WTC11 (cell line): ENCODE measurements at regions not wholly inside any gene's neighbourhood (a gene's known extent, or its start where the extent isn't known, plus 50 kb on each side); places are given as distances from the start of the nearest gene placed in this dataset.

Experiments
- ATAC-seq: fragments of 200-7000 bp; cut with Tn5 transposase; 2 replicates; pipeline ENCODE4 v1.10.0; 2021; ENCODE audit warnings: mild to moderate bottlenecking, moderate library complexity
- CTCF ChIA-PET: fragments of 300-600 bp; sonication (Branson Sonifier 250); formaldehyde crosslinking; loops from one replicate; lab custom pipeline; 2021; ENCODE audit warnings: antibody characterized with exemption; lab: Charles Lee
- POLR2A ChIA-PET: fragments of 350-600 bp; sonication (Branson Sonifier 250); formaldehyde crosslinking; loops from one replicate; lab custom pipeline; 2021; ENCODE audit warnings: antibody characterized with exemption; lab: Charles Lee
- DNase-seq: peaks from one replicate; pipeline ENCODE4 v3.0.0; 2021; ENCODE audit warnings: low spot score
- H3K27ac Mint-ChIP-seq: 2 replicates; pipeline ENCODE4 v1.8.0; 2021; ENCODE audit warnings: mixed read lengths
- H3K27me3 Mint-ChIP-seq: 2 replicates; pipeline ENCODE4 v1.8.0; 2021; ENCODE audit warnings: low read depth, mild to moderate bottlenecking, moderate library complexity, mixed read lengths
- H3K36me3 Mint-ChIP-seq: 2 replicates; pipeline ENCODE4 v1.8.0; 2021; ENCODE audit warnings: mixed read lengths
- H3K4me1 Mint-ChIP-seq: 2 replicates; pipeline ENCODE4 v1.8.0; 2022; ENCODE audit warnings: mixed read lengths
- H3K4me3 Mint-ChIP-seq: 2 replicates; pipeline ENCODE4 v1.8.0; 2021; ENCODE audit warnings: mild to moderate bottlenecking, moderate library complexity, mixed read lengths
- H3K9me3 Mint-ChIP-seq: 2 replicates; pipeline ENCODE4 v1.8.0; 2021; ENCODE audit warnings: mixed read lengths
- AFF4 ChIP-seq: sonication (generic); formaldehyde crosslinking; IDR thresholded peaks from 2 replicates; pipeline ENCODE4 v1.8.1; 2023; ENCODE audit warnings: mild to moderate bottlenecking, missing genetic modification reagents, borderline replicate concordance
- ARID4B ChIP-seq: sonication (generic); formaldehyde crosslinking; IDR thresholded peaks from 2 replicates; pipeline ENCODE4 v1.8.0; 2023; ENCODE audit warnings: missing genetic modification reagents, mild to moderate bottlenecking, borderline replicate concordance
- ATF1 ChIP-seq: sonication (generic); formaldehyde crosslinking; IDR thresholded peaks from 2 replicates; pipeline ENCODE4 v1.8.1; 2023; ENCODE audit warnings: mild to moderate bottlenecking, moderate library complexity, missing genetic modification reagents
- E2F4 ChIP-seq: sonication (generic); formaldehyde crosslinking; IDR thresholded peaks from 2 replicates; pipeline ENCODE4 v1.8.1; 2022; ENCODE audit warnings: low read depth, mild to moderate bottlenecking, moderate library complexity, missing genetic modification reagents, borderline replicate concordance
- E2F5 ChIP-seq: sonication (generic); formaldehyde crosslinking; IDR thresholded peaks from 2 replicates; pipeline ENCODE4 v1.8.1; 2022; ENCODE audit warnings: mild to moderate bottlenecking, moderate library complexity, missing genetic modification reagents
- ELF4 ChIP-seq: sonication (generic); formaldehyde crosslinking; IDR thresholded peaks from 2 replicates; pipeline ENCODE4 v1.8.1; 2022; ENCODE audit warnings: low read depth, mild to moderate bottlenecking, moderate library complexity, missing genetic modification reagents
- FOXJ3 ChIP-seq: sonication (generic); formaldehyde crosslinking; IDR thresholded peaks from 2 replicates; pipeline ENCODE4 v1.9.0; 2021; ENCODE audit warnings: missing genetic modification reagents, mild to moderate bottlenecking, borderline replicate concordance
- FOXP1 ChIP-seq: sonication (generic); formaldehyde crosslinking; IDR thresholded peaks from 2 replicates; pipeline ENCODE4 v1.8.0; 2022; ENCODE audit warnings: missing genetic modification reagents, mild to moderate bottlenecking, moderate library complexity, borderline replicate concordance
- GABPB1 ChIP-seq: sonication (generic); formaldehyde crosslinking; IDR thresholded peaks from 2 replicates; pipeline ENCODE4 v1.8.1; 2023; ENCODE audit warnings: mild to moderate bottlenecking, missing genetic modification reagents
- GRHL2 ChIP-seq: fragments of 250-450 bp; sonication (Bioruptor Pico); IDR thresholded peaks from 2 replicates; pipeline ENCODE4 v1.8.0; 2022; ENCODE audit warnings: mild to moderate bottlenecking, moderate library complexity; ENCODE audit not compliant: insufficient replicate concordance, severe bottlenecking
- NFYB ChIP-seq: sonication (generic); formaldehyde crosslinking; conservative IDR thresholded peaks from 2 replicates; pipeline ENCODE4 v1.8.0; 2022; ENCODE audit warnings: low read depth, missing genetic modification reagents
- NR1H2 ChIP-seq: sonication (generic); formaldehyde crosslinking; IDR thresholded peaks from 2 replicates; pipeline ENCODE4 v1.9.0; 2021; ENCODE audit warnings: mild to moderate bottlenecking, moderate library complexity, missing genetic modification reagents
- OVOL2 ChIP-seq: fragments of 250-450 bp; sonication (Bioruptor Pico); IDR thresholded peaks from 2 replicates; pipeline ENCODE4 v1.9.0; 2021; ENCODE audit warnings: mild to moderate bottlenecking, borderline replicate concordance
- RELA ChIP-seq: sonication (generic); formaldehyde crosslinking; IDR thresholded peaks from 2 replicates; pipeline ENCODE4 v1.8.1; 2022; ENCODE audit warnings: missing genetic modification reagents, mild to moderate bottlenecking, borderline replicate concordance
- RORB ChIP-seq: fragments of 250-450 bp; sonication (Bioruptor Pico); IDR thresholded peaks from 2 replicates; pipeline ENCODE4 v1.9.0; 2021; ENCODE audit warnings: mild to moderate bottlenecking
- SMAD3 ChIP-seq: sonication (generic); formaldehyde crosslinking; IDR thresholded peaks from 2 replicates; pipeline ENCODE4 v1.8.0; 2022; ENCODE audit warnings: missing genetic modification reagents, mild to moderate bottlenecking, borderline replicate concordance
- ZNF138 ChIP-seq: sonication (generic); formaldehyde crosslinking; conservative IDR thresholded peaks from 2 replicates; pipeline ENCODE4 v1.8.1; 2022; ENCODE audit warnings: mild to moderate bottlenecking, moderate library complexity, missing genetic modification reagents
- ZNF281 ChIP-seq: sonication (generic); formaldehyde crosslinking; IDR thresholded peaks from 2 replicates; pipeline ENCODE4 v1.8.0; 2023; ENCODE audit warnings: mild to moderate bottlenecking, missing genetic modification reagents
- ZNF423 ChIP-seq: fragments of 250-450 bp; sonication (Bioruptor Pico); IDR thresholded peaks from 2 replicates; pipeline ENCODE4 v2.1.2; 2022; ENCODE audit warnings: mild to moderate bottlenecking, moderate library complexity
- ZNF671 ChIP-seq: fragments of 250-450 bp; sonication (Bioruptor Pico); IDR thresholded peaks from 2 replicates; pipeline ENCODE4 v1.8.0; 2021; ENCODE audit warnings: mild to moderate bottlenecking

GRCh38 chr6:167717455-167717854 lies 109.3 kb upstream of the AFDN start (continued):
- no peak for TF ChIP-seq ZNF423 (CRISPR knock-in tag)
- TF ChIP-seq OVOL2, result no peak

- Mint-ChIP-seq H3K4me3 (no peak overlapping the region), H3K9me3 (peaks cover 13% of the 10 kb centered on the region), H3K27me3 (no peaks in the 10 kb centered on the region), H3K4me1 (peaks cover 18% of the 10 kb centered on the region), H3K27ac (no peak overlapping the region), H3K36me3 (no peaks in the 10 kb centered on the region)
- ATAC-seq (no peak), DNase-seq (no peak)
- CTCF ChIA-PET, result no interaction called here
- POLR2A ChIA-PET, result no interaction called here
- TF ChIP-seq SMAD3 (CRISPR knock-in tag) (no peak), GABPB1 (CRISPR knock-in tag) (no peak), NR1H2 (CRISPR knock-in tag) (no peak), E2F4 (CRISPR knock-in tag) (no peak), E2F5 (CRISPR knock-in tag) (no peak), AFF4 (CRISPR knock-in tag) (no peak), ELF4 (no peak), NFYB (CRISPR knock-in tag) (no peak), ZNF138 (no peak), ZNF281 (no peak), ARID4B (CRISPR knock-in tag) (no peak), ZNF671 (CRISPR knock-in tag) (no peak), GRHL2 (CRISPR knock-in tag) (no peak), RELA (no peak), FOXJ3 (CRISPR knock-in tag) (no peak), FOXP1 (CRISPR knock-in tag) (no peak), ATF1 (CRISPR knock-in tag) (no peak), RORB (CRISPR knock-in tag) (no peak)
Measured at GRCh38 chr6:167717867-167718266, 108.8 kb upstream of the AFDN start.
